Cerebellar cortex (tissue), 1 donor: ENCODE measurements at regions not wholly inside any gene's neighbourhood (a gene's known extent, or its start where the extent isn't known, plus 50 kb on each side); places are given as distances from the start of the nearest gene placed in this dataset.

ENCODE experiments used
- DNase-seq: peaks from one replicate; pipeline ENCODE4 v3.0.0-alpha.2; 2015; ENCODE audit warnings: low spot score

GRCh38 chr21:24894324-24894723 is 713.0 kb downstream of the MRPL39 start:
- DNase-seq = no peak

- no peak for DNase-seq
Measured at GRCh38 chr21:24890021-24890420, 717.3 kb downstream of the MRPL39 start.

- DNase-seq = no peak
Measured at GRCh38 chr21:24881506-24881905, 725.8 kb downstream of the MRPL39 start.

GRCh38 chr21:24870633-24871032 is 736.6 kb downstream of the MRPL39 start:
- DNase-seq = no peak

- DNase-seq = no peak
Measured at GRCh38 chr21:24869862-24870261, 737.4 kb downstream of the MRPL39 start.

GRCh38 chr21:24868117-24868516 is 739.2 kb downstream of the MRPL39 start:
- no peak for DNase-seq

- DNase-seq = no peak
Measured at GRCh38 chr21:24861471-24861870, 745.8 kb downstream of the MRPL39 start.

GRCh38 chr21:24856326-24856725 is 751.0 kb downstream of the MRPL39 start:
- DNase-seq = no peak

- DNase-seq = no peak
Measured at GRCh38 chr21:24852610-24853195, 754.6 kb downstream of the MRPL39 start.

- DNase-seq = no peak
Measured at GRCh38 chr21:24850121-24850520, 757.2 kb downstream of the MRPL39 start.

- no peak for DNase-seq
Measured at GRCh38 chr21:24844671-24845070, 762.6 kb downstream of the MRPL39 start.

GRCh38 chr21:24840287-24840686 is 767.0 kb downstream of the MRPL39 start:
- no peak for DNase-seq

- no peak for DNase-seq
Measured at GRCh38 chr21:24832961-24833360, 774.3 kb downstream of the MRPL39 start.

GRCh38 chr21:24829397-24829796 is 777.9 kb downstream of the MRPL39 start:
- DNase-seq = no peak

- no peak for DNase-seq
Measured at GRCh38 chr21:24826822-24827221, 780.5 kb downstream of the MRPL39 start.

GRCh38 chr21:24825348-24825747 is 781.9 kb downstream of the MRPL39 start:
- no peak for DNase-seq

- DNase-seq = no peak
Measured at GRCh38 chr21:24824209-24824608, 783.1 kb downstream of the MRPL39 start.

- DNase-seq = no peak
Measured at GRCh38 chr21:24823247-24823646, 784.0 kb downstream of the MRPL39 start.

GRCh38 chr21:24785033-24785432 is 822.2 kb downstream of the MRPL39 start:
- DNase-seq = no peak

- DNase-seq = no peak
Measured at GRCh38 chr21:24781146-24781545, 826.1 kb downstream of the MRPL39 start.

GRCh38 chr21:24759348-24760075 is 847.8 kb downstream of the MRPL39 start:
- DNase-seq = no peak

- no peak for DNase-seq
Measured at GRCh38 chr21:24738063-24738462, 869.2 kb downstream of the MRPL39 start.

GRCh38 chr21:24737296-24737850 is 869.9 kb downstream of the MRPL39 start:
- DNase-seq = no peak

GRCh38 chr21:24730661-24731060 is 876.6 kb downstream of the MRPL39 start:
- no peak for DNase-seq
